Ishikawa (cell line): ENCODE measurements at regions not wholly inside any gene's neighbourhood (a gene's known extent, or its start where the extent isn't known, plus 50 kb on each side); places are given as distances from the start of the nearest gene placed in this dataset.

Experiments used
- CEBPB ChIP-seq: IDR thresholded peaks from 2 replicates; pipeline ENCODE4 v1.6.1; 2012
- FOXM1 ChIP-seq: IDR thresholded peaks from 2 replicates; pipeline ENCODE4 v1.6.1; 2012; ENCODE audit warnings: low read depth, borderline replicate concordance
- RAD21 ChIP-seq: IDR thresholded peaks from 2 replicates; pipeline ENCODE4 v1.6.1; 2012; ENCODE audit warnings: low read depth
- TAF1 ChIP-seq: IDR thresholded peaks from 2 replicates; pipeline ENCODE4 v1.6.1; 2012; ENCODE audit warnings: low read depth, mild to moderate bottlenecking
- ZBTB7A ChIP-seq: IDR thresholded peaks from 2 replicates; pipeline ENCODE4 v1.6.1; 2012; ENCODE audit warnings: low read depth
- TF ChIP-seq, protein P1 (sequence below): IDR thresholded peaks from 2 replicates; pipeline ENCODE4 v1.6.1; 2012; ENCODE audit warnings: low read depth, mild to moderate bottlenecking
- TF ChIP-seq, protein P2 (sequence below): IDR thresholded peaks from 2 replicates; pipeline ENCODE4 v1.6.1; 2012
- TF ChIP-seq, protein P3 (sequence below): IDR thresholded peaks from 2 replicates; pipeline ENCODE4 v1.6.1; 2012

DNA sequence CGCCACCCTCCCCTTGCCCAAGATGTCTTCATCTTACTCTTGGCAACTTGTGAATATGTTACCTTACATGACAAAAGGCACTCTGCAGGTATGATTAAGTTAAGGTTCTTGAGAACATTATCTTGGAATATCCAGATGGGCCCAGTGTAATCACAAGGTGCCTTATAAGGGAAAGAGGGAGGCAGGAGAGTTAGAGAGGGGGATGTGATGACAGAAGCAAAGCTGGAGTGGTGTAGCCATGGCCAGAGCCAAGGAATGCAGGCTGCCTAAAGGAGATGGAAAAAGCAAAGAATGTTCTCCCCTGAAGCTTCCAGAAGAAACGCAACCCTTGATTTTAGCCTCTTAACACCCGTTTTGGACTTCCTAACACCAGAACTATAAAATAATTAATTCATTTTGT is 318.0 kb downstream of the C7orf25 start:
- TF ChIP-seq, protein P1, sequence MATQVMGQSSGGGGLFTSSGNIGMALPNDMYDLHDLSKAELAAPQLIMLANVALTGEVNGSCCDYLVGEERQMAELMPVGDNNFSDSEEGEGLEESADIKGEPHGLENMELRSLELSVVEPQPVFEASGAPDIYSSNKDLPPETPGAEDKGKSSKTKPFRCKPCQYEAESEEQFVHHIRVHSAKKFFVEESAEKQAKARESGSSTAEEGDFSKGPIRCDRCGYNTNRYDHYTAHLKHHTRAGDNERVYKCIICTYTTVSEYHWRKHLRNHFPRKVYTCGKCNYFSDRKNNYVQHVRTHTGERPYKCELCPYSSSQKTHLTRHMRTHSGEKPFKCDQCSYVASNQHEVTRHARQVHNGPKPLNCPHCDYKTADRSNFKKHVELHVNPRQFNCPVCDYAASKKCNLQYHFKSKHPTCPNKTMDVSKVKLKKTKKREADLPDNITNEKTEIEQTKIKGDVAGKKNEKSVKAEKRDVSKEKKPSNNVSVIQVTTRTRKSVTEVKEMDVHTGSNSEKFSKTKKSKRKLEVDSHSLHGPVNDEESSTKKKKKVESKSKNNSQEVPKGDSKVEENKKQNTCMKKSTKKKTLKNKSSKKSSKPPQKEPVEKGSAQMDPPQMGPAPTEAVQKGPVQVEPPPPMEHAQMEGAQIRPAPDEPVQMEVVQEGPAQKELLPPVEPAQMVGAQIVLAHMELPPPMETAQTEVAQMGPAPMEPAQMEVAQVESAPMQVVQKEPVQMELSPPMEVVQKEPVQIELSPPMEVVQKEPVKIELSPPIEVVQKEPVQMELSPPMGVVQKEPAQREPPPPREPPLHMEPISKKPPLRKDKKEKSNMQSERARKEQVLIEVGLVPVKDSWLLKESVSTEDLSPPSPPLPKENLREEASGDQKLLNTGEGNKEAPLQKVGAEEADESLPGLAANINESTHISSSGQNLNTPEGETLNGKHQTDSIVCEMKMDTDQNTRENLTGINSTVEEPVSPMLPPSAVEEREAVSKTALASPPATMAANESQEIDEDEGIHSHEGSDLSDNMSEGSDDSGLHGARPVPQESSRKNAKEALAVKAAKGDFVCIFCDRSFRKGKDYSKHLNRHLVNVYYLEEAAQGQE, result no peak
- TF ChIP-seq RAD21, result no peak
- TF ChIP-seq CEBPB, result no peak
- TF ChIP-seq ZBTB7A, result no peak
- TF ChIP-seq, protein P2, sequence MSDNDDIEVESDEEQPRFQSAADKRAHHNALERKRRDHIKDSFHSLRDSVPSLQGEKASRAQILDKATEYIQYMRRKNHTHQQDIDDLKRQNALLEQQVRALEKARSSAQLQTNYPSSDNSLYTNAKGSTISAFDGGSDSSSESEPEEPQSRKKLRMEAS, result no peak
- TF ChIP-seq, protein P3, sequence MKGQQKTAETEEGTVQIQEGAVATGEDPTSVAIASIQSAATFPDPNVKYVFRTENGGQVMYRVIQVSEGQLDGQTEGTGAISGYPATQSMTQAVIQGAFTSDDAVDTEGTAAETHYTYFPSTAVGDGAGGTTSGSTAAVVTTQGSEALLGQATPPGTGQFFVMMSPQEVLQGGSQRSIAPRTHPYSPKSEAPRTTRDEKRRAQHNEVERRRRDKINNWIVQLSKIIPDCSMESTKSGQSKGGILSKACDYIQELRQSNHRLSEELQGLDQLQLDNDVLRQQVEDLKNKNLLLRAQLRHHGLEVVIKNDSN, result no peak
- TF ChIP-seq TAF1, result no peak
- TF ChIP-seq FOXM1, result no peak
